Globus pallidus (tissue), 1 donor: ENCODE measurements at regions not wholly inside any gene's neighbourhood (a gene's known extent, or its start where the extent isn't known, plus 50 kb on each side); places are given as distances from the start of the nearest gene placed in this dataset.

Experiments
- DNase-seq: peaks from one replicate; pipeline ENCODE4 v3.0.0-alpha.2; 2015; ENCODE audit warnings: low spot score

- no peak for DNase-seq
Measured at GRCh38 chr21:20647607-20648006, 350.6 kb upstream of the NCAM2 start.

GRCh38 chr21:20649231-20649630 lies 349.0 kb upstream of the NCAM2 start:
- no peak for DNase-seq

DNA sequence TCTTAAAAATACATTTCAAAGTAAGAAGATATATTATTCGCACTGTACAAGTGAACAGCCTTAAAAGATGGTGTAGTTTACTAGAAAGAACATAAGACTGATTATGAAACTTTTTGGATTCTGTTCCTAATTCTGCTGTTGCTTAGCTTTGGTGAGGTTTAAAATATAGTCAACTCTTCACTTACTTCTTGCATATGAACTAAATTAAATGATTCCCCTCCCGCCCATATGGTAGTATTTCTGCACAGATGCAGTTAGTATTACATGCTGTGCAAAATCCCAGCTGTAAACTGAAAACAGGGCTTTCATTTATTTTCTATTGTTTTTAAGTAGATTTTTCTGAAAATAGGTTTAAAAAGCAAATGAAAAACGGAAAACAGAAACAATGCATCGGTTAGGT lies 345.4 kb upstream of the NCAM2 start:
- no peak for DNase-seq

GRCh38 chr21:20661246-20661645 lies 337.0 kb upstream of the NCAM2 start:
- no peak for DNase-seq

DNA sequence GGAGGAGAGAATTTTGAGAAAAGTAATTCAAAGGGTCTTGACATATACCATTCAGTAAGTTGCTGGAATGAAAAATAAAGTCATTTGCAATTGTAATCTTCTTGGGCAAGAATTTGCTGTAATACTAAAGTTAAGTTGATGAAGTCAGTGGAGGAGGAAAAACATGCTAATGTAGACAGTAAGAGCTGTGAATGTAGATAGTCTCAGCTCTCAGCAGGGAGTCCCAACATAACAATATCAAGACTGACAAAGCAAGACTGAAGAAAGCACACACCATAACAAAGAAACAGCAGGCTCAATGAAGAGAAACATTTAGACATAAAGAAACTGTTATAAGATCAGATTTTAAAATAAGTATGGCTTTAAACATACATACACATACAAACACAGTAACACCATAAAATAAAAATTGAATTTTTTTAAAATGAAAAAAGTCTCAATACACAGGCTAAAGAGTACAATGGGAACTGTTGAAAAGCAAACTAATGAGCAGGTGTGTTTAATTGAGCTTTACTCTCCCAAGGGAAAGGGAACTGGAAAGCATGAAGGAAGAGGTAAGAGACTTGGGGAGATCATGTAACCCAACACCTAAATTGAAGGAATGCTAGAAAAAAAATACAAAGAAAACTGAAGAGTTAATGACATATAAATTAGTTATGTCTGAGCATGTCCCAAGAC lies 336.3 kb upstream of the NCAM2 start:
- no peak for DNase-seq

- no peak for DNase-seq
Measured at GRCh38 chr21:20662514-20662913, 335.7 kb upstream of the NCAM2 start.

GRCh38 chr21:20667931-20668330 lies 330.3 kb upstream of the NCAM2 start:
- no peak for DNase-seq

GRCh38 chr21:20685475-20685874 lies 312.7 kb upstream of the NCAM2 start:
- no peak for DNase-seq

- DNase-seq, result no peak
Measured at GRCh38 chr21:20698585-20698984, 299.6 kb upstream of the NCAM2 start.

DNA sequence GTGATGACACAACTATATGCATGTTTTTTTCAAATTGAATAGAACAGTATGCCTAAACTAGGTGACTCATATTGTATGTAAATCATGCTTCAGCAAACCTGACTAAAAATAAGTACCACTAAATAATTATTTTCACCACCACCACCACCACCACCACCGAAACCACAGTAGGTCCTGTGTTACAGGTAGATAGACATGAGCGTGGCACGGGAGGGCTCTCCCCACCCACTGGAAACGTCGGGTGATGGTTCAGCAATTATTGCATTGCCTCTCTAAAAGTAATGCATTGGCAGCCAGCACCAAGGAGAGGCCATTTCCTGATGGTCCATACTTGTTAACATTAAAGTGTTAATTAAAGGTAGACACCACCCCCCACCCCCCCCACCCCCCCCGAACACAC lies 297.0 kb upstream of the NCAM2 start:
- DNase-seq, result no peak

DNA sequence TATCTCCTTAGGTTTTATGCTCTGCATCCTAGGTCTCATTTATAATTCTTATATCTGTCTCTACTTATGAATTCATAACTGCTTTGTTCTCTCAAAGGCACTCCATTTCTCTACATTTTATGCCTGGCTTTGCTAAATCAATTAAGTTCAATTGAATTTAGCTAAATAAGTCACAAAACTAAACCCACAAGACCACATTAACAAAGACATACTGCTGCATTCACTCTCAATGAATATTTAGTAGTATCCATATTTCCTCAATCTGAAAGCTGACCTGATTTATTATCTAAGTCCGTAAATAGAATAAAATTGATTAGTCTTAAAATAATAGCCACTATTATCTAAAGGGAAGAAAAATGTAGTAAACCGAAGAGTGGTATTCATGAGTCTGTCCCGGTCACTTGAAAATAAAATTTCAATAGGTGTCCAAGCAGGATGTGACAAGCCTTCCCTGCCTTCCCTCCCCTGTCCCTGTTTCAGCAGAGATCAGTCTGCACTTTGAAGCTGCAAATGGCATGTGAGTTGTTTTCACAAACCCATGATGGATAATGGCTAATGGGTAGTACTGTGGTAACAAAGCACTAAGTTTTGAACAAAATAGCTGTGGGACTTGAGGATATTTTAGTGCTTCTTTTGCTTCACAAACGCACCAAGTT lies 295.0 kb upstream of the NCAM2 start:
- no peak for DNase-seq

GRCh38 chr21:20720623-20721022 lies 277.6 kb upstream of the NCAM2 start:
- no peak for DNase-seq

- no peak for DNase-seq
Measured at GRCh38 chr21:20721151-20721550, 277.1 kb upstream of the NCAM2 start.

DNA sequence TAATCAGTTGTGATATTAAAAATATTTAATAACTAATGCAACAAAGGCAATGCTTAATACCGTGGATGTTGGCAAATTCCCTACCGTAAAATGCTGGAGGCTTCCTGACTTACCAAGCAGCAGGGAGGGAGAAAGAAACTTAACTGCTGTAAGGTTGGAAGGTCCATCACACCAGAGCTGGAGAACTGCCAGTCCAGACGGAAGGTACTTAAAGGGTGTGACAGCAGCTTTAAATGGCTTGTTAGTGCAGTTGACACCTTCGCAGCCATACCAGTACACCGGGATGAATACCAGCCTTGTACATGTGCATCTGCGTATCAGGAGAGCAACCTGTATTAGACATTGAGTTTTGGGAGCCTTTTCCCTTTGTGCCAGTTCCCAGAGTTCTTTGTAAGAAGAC lies 269.5 kb upstream of the NCAM2 start:
- no peak for DNase-seq

GRCh38 chr21:20729376-20729775 lies 268.8 kb upstream of the NCAM2 start:
- no peak for DNase-seq

GRCh38 chr21:20730441-20730840 lies 267.8 kb upstream of the NCAM2 start:
- no peak for DNase-seq

- no peak for DNase-seq
Measured at GRCh38 chr21:20735257-20735656, 263.0 kb upstream of the NCAM2 start.

DNA sequence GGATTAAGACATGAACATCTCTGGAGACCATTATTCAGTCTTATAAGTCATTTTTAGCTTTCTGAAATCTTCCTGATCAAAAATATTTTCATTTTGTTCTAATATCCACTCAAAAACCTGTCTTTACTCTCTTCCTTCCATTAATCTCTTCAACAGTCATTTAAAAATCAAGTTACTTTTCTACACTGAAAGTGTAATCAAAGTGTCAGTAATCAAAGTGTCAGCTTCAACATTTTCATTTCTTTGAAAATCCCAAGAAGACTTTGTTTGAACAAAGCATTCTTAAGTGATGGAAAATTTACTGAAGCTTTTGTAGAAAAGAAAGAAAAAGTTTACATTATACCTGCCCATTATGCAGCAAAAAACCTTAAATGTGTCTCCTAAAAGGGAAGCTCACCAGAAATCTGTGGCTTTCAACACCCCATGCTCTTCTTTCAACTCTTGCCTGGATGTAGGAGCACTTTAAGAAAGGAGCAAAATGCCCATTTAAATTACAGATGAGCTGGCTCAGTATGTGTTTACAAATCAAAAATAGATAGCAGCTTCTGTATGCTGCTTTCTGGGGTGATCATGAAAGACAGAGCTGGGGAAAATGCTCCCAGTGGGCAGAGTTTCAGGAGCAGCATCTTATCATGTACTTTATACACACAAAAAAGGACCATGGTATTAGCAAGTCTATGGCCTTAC lies 260.8 kb upstream of the NCAM2 start:
- peak; percentile 40 for DNase-seq

DNA sequence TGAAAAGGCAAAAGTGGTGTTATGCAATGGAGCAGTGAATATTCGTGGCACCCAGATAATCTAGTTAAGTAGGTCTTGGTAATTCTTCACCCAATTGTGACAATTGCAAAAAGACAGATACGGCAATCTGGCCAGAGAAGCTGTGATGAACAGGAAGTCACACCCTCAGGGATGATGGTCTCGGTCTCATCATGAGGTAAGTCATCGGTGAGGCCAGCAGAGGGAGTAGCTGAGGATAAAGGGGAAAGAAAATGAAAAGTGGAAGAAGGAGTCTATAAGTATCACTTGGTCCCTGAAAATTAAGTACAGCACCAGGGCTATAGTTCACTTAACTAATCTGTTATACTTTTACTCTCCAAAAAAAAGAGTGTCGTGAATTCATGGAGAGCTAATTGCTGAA lies 258.8 kb upstream of the NCAM2 start:
- no peak for DNase-seq

DNA sequence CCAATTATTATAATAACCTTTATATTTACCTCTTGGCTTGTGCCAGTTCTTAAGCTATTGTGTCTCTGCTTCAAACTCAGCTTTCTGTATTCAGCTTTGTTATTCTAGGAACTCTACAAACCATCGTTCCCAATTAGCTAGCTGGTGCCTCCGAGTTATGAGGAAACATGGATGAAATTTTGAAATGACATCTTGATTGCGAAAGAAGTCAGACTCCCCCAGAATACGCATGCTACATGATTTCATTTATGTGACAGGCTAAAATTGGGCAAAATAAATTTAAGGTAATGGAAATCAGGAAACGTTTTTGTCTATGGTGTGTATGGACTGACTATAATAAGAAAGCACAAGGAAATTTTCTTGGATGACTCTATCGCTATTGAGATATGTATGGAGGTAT lies 256.8 kb upstream of the NCAM2 start:
- no peak for DNase-seq

DNA sequence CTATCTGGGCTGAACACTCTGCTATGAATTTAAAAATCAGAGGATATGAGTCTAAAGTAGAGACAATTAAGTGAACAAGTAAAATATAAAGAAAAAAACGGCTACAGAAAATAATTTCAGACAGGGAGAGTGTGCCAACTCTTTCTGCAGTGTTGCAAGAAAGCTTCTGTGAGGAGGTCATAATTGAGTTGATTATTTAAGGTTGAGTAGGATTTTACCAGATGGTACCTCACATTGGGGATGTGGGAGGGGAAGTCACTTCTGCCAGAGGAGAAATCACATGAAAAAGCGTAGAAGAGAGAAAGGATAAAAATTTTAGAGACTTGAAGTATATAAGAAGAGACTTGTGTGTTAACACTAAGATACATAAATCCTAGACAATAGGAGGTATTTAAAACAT lies 238.0 kb upstream of the NCAM2 start:
- no peak for DNase-seq

GRCh38 chr21:20774737-20775136 lies 223.5 kb upstream of the NCAM2 start:
- no peak for DNase-seq

GRCh38 chr21:20779321-20779720 lies 218.9 kb upstream of the NCAM2 start:
- no peak for DNase-seq

DNA sequence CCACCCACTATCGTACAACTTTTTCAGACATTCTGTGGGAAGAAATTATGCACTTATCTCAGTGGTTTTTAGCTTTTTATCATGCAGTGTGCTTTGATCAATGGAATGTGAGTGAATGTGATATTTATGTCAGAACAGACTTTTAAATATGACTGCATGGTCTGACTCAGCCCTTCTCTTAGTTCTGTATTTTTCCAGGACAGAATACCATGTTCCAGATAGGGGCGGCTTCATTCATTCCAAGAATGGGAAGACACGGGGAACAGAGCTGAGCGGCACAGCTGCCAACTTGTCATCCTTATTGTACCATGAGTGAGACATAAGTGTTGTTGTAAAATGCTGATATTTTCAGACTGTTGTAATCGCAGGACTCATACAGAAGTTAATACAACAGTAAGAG lies 214.6 kb upstream of the NCAM2 start:
- DNase-seq, result no peak
